ENCODE measurements at regions not wholly inside any gene's neighbourhood (a gene's known extent, or its start where the extent isn't known, plus 50 kb on each side); places are given as distances from the start of the nearest gene placed in this dataset.

GRCh38 chr15:93308026-93308690, 219.1 kb upstream of the RGMA start:
- Mint-ChIP-seq H3K4me3 (ENCODE audit: unreplicated experiment) (no peak overlapping the region), H3K27ac (ENCODE audit: unreplicated experiment) (peak overlapping the region; percentile 54), H3K4me1 (ENCODE audit: low read depth, unreplicated experiment) (peaks cover 8% of the 10 kb centered on the region), H3K27me3 (ENCODE audit: unreplicated experiment) (no peaks in the 10 kb centered on the region), H3K9me3 (ENCODE audit: unreplicated experiment) (peaks cover 2% of the 10 kb centered on the region), H3K36me3 (ENCODE audit: unreplicated experiment) (no peaks in the 10 kb centered on the region)
- TF ChIP-seq, protein P1, sequence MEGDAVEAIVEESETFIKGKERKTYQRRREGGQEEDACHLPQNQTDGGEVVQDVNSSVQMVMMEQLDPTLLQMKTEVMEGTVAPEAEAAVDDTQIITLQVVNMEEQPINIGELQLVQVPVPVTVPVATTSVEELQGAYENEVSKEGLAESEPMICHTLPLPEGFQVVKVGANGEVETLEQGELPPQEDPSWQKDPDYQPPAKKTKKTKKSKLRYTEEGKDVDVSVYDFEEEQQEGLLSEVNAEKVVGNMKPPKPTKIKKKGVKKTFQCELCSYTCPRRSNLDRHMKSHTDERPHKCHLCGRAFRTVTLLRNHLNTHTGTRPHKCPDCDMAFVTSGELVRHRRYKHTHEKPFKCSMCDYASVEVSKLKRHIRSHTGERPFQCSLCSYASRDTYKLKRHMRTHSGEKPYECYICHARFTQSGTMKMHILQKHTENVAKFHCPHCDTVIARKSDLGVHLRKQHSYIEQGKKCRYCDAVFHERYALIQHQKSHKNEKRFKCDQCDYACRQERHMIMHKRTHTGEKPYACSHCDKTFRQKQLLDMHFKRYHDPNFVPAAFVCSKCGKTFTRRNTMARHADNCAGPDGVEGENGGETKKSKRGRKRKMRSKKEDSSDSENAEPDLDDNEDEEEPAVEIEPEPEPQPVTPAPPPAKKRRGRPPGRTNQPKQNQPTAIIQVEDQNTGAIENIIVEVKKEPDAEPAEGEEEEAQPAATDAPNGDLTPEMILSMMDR (IDR thresholded peaks at IDR 0.05; ENCODE audit: partially characterized antibody, unreplicated experiment), result no peak
- no peak for DNase-seq

- Mint-ChIP-seq H3K36me3 (ENCODE audit: unreplicated experiment) (no peaks in the 10 kb centered on the region), H3K4me3 (ENCODE audit: unreplicated experiment) (no peak overlapping the region), H3K27me3 (ENCODE audit: unreplicated experiment) (no peaks in the 10 kb centered on the region), H3K9me3 (ENCODE audit: unreplicated experiment) (peaks cover 2% of the 10 kb centered on the region), H3K27ac (ENCODE audit: unreplicated experiment) (no peak overlapping the region), H3K4me1 (ENCODE audit: low read depth, unreplicated experiment) (peaks cover 8% of the 10 kb centered on the region)
- TF ChIP-seq, protein P1 (IDR thresholded peaks at IDR 0.05; ENCODE audit: partially characterized antibody, unreplicated experiment), result no peak
- peak; percentile 39 for DNase-seq
Measured at GRCh38 chr15:93307513-93307912, 218.5 kb upstream of the RGMA start.

- Mint-ChIP-seq H3K27ac (ENCODE audit: unreplicated experiment) (no peak overlapping the region), H3K4me3 (ENCODE audit: unreplicated experiment) (no peak overlapping the region), H3K36me3 (ENCODE audit: unreplicated experiment) (no peaks in the 10 kb centered on the region), H3K9me3 (ENCODE audit: unreplicated experiment) (peaks cover 2% of the 10 kb centered on the region), H3K4me1 (ENCODE audit: low read depth, unreplicated experiment) (peaks cover 8% of the 10 kb centered on the region), H3K27me3 (ENCODE audit: unreplicated experiment) (no peaks in the 10 kb centered on the region)
- TF ChIP-seq, protein P1 (IDR thresholded peaks at IDR 0.05; ENCODE audit: partially characterized antibody, unreplicated experiment), result no peak
- no peak for DNase-seq
Measured at GRCh38 chr15:93305306-93305705, 216.3 kb upstream of the RGMA start.

DNA sequence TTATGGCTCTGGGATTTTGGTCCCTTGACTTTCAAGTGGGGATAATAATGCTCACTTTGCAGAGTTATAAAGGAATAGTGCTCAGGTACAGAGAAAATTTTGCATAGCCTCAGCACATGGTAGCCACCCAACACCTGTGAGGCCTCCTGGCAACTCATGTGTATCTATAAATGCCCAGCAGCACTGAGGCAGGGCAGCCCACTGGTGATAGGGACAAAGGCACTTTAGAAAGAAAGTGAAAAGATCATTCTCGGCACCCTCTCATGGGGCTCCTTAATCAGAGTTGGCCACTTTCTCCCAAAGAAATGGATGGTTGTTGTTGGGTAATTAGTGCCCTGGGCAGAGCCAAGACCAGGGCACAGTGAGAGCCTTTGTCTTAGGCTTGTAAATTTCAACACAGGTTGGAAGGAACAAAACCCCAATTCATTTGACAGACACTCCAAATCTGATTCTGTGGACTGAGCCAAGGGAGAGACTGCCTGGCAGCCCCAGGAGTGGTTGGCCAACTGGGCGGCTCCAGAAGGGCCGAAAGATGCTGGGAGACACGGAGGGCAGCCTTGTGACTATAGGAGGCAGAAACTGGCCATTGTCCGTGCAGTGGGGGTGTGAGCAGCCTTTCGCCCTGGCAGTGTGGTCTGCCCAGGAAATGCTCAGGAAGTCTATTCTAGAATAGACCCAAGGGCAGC, 213.2 kb upstream of the RGMA start:
- DNase-seq, result no peak
- Mint-ChIP-seq H3K9me3 (ENCODE audit: unreplicated experiment) (no peaks in the 10 kb centered on the region), H3K27ac (ENCODE audit: unreplicated experiment) (no peak overlapping the region), H3K27me3 (ENCODE audit: unreplicated experiment) (peaks cover 2% of the 10 kb centered on the region), H3K36me3 (ENCODE audit: unreplicated experiment) (no peaks in the 10 kb centered on the region), H3K4me1 (ENCODE audit: low read depth, unreplicated experiment) (peaks cover 3% of the 10 kb centered on the region), H3K4me3 (ENCODE audit: unreplicated experiment) (no peak overlapping the region)
- TF ChIP-seq, protein P1 (IDR thresholded peaks at IDR 0.05; ENCODE audit: partially characterized antibody, unreplicated experiment), result no peak

DNA sequence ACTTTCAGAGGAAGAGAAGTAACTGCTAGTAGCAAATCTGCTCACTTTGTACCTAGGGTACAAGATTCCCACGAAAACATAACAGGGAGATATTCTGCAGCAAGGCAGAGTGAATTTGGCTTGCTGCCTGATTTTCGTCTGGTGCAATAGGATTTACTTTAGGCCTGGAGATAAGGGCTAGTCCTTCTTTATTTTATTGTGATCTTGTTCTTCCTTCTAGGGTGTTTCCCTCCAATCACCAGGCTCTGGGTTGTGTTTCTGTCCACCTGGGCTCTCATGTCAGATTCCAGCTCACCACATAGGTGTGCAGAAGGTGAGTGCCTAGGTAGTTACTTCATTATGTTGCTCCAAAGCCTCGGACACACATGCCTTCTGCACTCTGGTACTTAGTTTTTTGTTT, 211.8 kb upstream of the RGMA start:
- peaks cover 2% of the 10 kb centered on the region for H3K4me1 Mint-ChIP-seq (ENCODE audit: low read depth, unreplicated experiment)
- no peak overlapping the region for H3K27ac Mint-ChIP-seq (ENCODE audit: unreplicated experiment)
- H3K36me3 Mint-ChIP-seq (ENCODE audit: unreplicated experiment), result no peaks in the 10 kb centered on the region
- DNase-seq, result no peak
- H3K4me3 Mint-ChIP-seq (ENCODE audit: unreplicated experiment), result no peak overlapping the region
- H3K27me3 Mint-ChIP-seq (ENCODE audit: unreplicated experiment), result peaks cover 2% of the 10 kb centered on the region
- TF ChIP-seq, protein P1 (IDR thresholded peaks at IDR 0.05; ENCODE audit: partially characterized antibody, unreplicated experiment), result no peak
- no peaks in the 10 kb centered on the region for H3K9me3 Mint-ChIP-seq (ENCODE audit: unreplicated experiment)
